IMR-90 (cell line): ENCODE measurements at regions not wholly inside any gene's neighbourhood (a gene's known extent, or its start where the extent isn't known, plus 50 kb on each side); places are given as distances from the start of the nearest gene placed in this dataset.

Experiments
- ATAC-seq: fragments of 200-7000 bp; cut with Tn5 transposase; 2 replicates; pipeline ENCODE4 v1.9.1; 2020; ENCODE audit warnings: low read depth, mild to moderate bottlenecking, moderate library complexity
- BruUV-seq: library from RNA; stranded (reverse); fragments of 400-500 nt; replicated peaks from 2 replicates; lab custom pipeline; 2021; lab: Mats Ljungman, UMichigan
- CTCF ChIA-PET: fragments of 300-600 bp; formaldehyde crosslinking; extraction: SDS; loops from one replicate; lab custom pipeline; 2021; ENCODE audit warnings: antibody characterized with exemption; lab: Yijun Ruan, JAX
- POLR2A ChIA-PET: fragments of 300-600 bp; sonication (Branson Sonifier 250); formaldehyde crosslinking; loops from one replicate; lab custom pipeline; 2022; ENCODE audit warnings: antibody characterized with exemption; ENCODE audit not compliant: unreplicated experiment; lab: Charles Lee
- DNase-seq: peaks from one replicate; pipeline ENCODE4 v3.0.0; 2013
- H2AFZ ChIP-seq: replicated peaks from 2 replicates; pipeline ENCODE3; 2013; ENCODE audit warnings: low read length, mild to moderate bottlenecking; ENCODE audit not compliant: poor library complexity
- H2AK5ac ChIP-seq: 2 replicates; pipeline ENCODE4 v1.6.1; 2013; ENCODE audit warnings: low read depth, low read length, inconsistent platforms
- H2AK9ac ChIP-seq: replicated peaks from 2 replicates; pipeline ENCODE3; 2013; ENCODE audit warnings: mild to moderate bottlenecking, low read depth, low read length, moderate library complexity; ENCODE audit not compliant: poor library complexity
- H2BK120ac ChIP-seq: 2 replicates; pipeline ENCODE4 v1.6.1; 2013; ENCODE audit warnings: low read depth, low read length, inconsistent platforms
- H2BK15ac ChIP-seq: 3 replicates; pipeline ENCODE4 v1.6.1; 2013; ENCODE audit warnings: low read depth, low read length, inconsistent platforms
- H2BK20ac ChIP-seq: 2 replicates; pipeline ENCODE4 v1.6.1; 2013; ENCODE audit warnings: low read depth, mild to moderate bottlenecking, inconsistent platforms, low read length, moderate library complexity
- H2BK5ac ChIP-seq: 2 replicates; pipeline ENCODE4 v1.6.1; 2013; ENCODE audit warnings: mild to moderate bottlenecking, low read depth, low read length, inconsistent platforms; ENCODE audit not compliant: poor library complexity, severe bottlenecking
- H3K14ac ChIP-seq: replicated peaks from 2 replicates; pipeline ENCODE4 v1.6.1; 2013; ENCODE audit warnings: low read depth, low read length, inconsistent platforms
- H3K18ac ChIP-seq: 2 replicates; pipeline ENCODE4 v1.6.1; 2013; ENCODE audit warnings: low read depth, low read length, control low read depth
- H3K23ac ChIP-seq: 2 replicates; pipeline ENCODE4 v1.6.1; 2013; ENCODE audit warnings: low read depth, low read length, inconsistent platforms
- H3K27ac ChIP-seq: 2 replicates; pipeline ENCODE4 v1.5.1; 2013; ENCODE audit warnings: mild to moderate bottlenecking, control low read depth, low read length; ENCODE audit not compliant: insufficient read depth
- H3K27me3 ChIP-seq: 2 replicates; pipeline ENCODE4 v1.6.1; 2013; ENCODE audit warnings: low read length; ENCODE audit not compliant: control insufficient read depth, insufficient read depth
- H3K36me3 ChIP-seq: 2 replicates; pipeline ENCODE4 v1.6.1; 2013; ENCODE audit warnings: low read length, mixed read lengths; ENCODE audit not compliant: control insufficient read depth, insufficient read depth
- H3K4ac ChIP-seq: 2 replicates; pipeline ENCODE4 v1.6.1; 2013; ENCODE audit warnings: low read depth, low read length, inconsistent platforms
- H3K4me1 ChIP-seq: 2 replicates; pipeline ENCODE4 v1.6.1; 2013; ENCODE audit warnings: low read length, mixed read lengths; ENCODE audit not compliant: control insufficient read depth, insufficient read depth
- H3K4me2 ChIP-seq: 2 replicates; pipeline ENCODE4 v1.6.1; 2013; ENCODE audit warnings: low read depth, mild to moderate bottlenecking, control low read depth, low read length, moderate library complexity
- H3K4me3 ChIP-seq: 2 replicates; pipeline ENCODE4 v1.5.1; 2013; ENCODE audit warnings: low read depth, mild to moderate bottlenecking, control low read depth, low read length, moderate library complexity; ENCODE audit not compliant: insufficient read depth
- H3K56ac ChIP-seq: 2 replicates; pipeline ENCODE4 v1.6.1; 2013; ENCODE audit warnings: low read length, inconsistent platforms; ENCODE audit not compliant: insufficient read depth; ENCODE audit errors: extremely low read depth
- H3K79me1 ChIP-seq, 2 experiments: 2 replicates each; pipeline ENCODE4 v1.6.1; 2013; ENCODE audit warnings: low read length in 2 of 2, inconsistent platforms in 1 of 2, low read depth in 1 of 2
- H3K9ac ChIP-seq: 2 replicates; pipeline ENCODE4 v1.6.1; 2013; ENCODE audit warnings: low read depth, low read length, control low read depth
- H3K9me1 ChIP-seq: 2 replicates; pipeline ENCODE4 v1.6.1; 2013; ENCODE audit warnings: low read length, inconsistent platforms; ENCODE audit not compliant: insufficient read depth
- H3K9me3 ChIP-seq: 2 replicates; pipeline ENCODE4 v1.6.1; 2013; ENCODE audit warnings: low read length; ENCODE audit not compliant: control insufficient read depth, insufficient read depth
- H4K20me1 ChIP-seq: 2 replicates; pipeline ENCODE4 v1.6.1; 2013; ENCODE audit warnings: low read length, inconsistent platforms; ENCODE audit not compliant: insufficient read depth
- H4K5ac ChIP-seq: 2 replicates; pipeline ENCODE4 v1.6.1; 2013; ENCODE audit warnings: mild to moderate bottlenecking, low read depth, low read length, control low read depth
- H4K8ac ChIP-seq, 2 experiments: 2 replicates each; pipeline ENCODE4 v1.6.1; 2013; ENCODE audit warnings: low read depth in 2 of 2, low read length in 2 of 2, control low read depth in 1 of 2, inconsistent platforms in 1 of 2
- H4K91ac ChIP-seq: 2 replicates; pipeline ENCODE4 v1.6.1; 2013; ENCODE audit warnings: low read depth, low read length, inconsistent platforms; ENCODE audit not compliant: insufficient read depth
- BHLHE40 ChIP-seq: fragments of 150-350 bp; IDR thresholded peaks from 2 replicates; pipeline ENCODE4 v1.6.1; 2016; ENCODE audit warnings: mild to moderate bottlenecking, low read depth, low read length
- CEBPB ChIP-seq: IDR thresholded peaks from 2 replicates; pipeline ENCODE4 v1.6.1; 2012; ENCODE audit warnings: low read depth, low read length, improper control_type of control experiment
- CHD1 ChIP-seq: IDR thresholded peaks from 2 replicates; pipeline ENCODE4 v1.6.1; 2012; ENCODE audit warnings: low read depth, low read length, improper control_type of control experiment
- CTCF ChIP-seq: conservative IDR thresholded peaks from 2 replicates; pipeline ENCODE4 v1.5.1; 2012; ENCODE audit warnings: mild to moderate bottlenecking, low read depth, low read length, improper control_type of control experiment
- ELK1 ChIP-seq: fragments of 150-350 bp; IDR thresholded peaks from 2 replicates; pipeline ENCODE4 v1.6.1; 2016; ENCODE audit warnings: low read depth, mild to moderate bottlenecking, low read length, moderate library complexity, borderline replicate concordance
- MAFK ChIP-seq: IDR thresholded peaks from 2 replicates; pipeline ENCODE4 v1.6.1; 2012; ENCODE audit warnings: low read depth, low read length, improper control_type of control experiment
- MAZ ChIP-seq: IDR thresholded peaks from 2 replicates; pipeline ENCODE4 v1.6.1; 2012; ENCODE audit warnings: low read depth, mild to moderate bottlenecking, low read length, improper control_type of control experiment, moderate library complexity, borderline replicate concordance
- MXI1 ChIP-seq: IDR thresholded peaks from 2 replicates; pipeline ENCODE4 v1.6.1; 2012; ENCODE audit warnings: low read depth, mild to moderate bottlenecking, low read length, moderate library complexity, borderline replicate concordance
- POLR2A ChIP-seq: IDR thresholded peaks from 2 replicates; pipeline ENCODE4 v1.6.1; 2012; ENCODE audit warnings: mild to moderate bottlenecking, low read depth, low read length
- RAD21 ChIP-seq: IDR thresholded peaks from 2 replicates; pipeline ENCODE4 v1.6.1; 2012; ENCODE audit warnings: low read length, improper control_type of control experiment
- RCOR1 ChIP-seq: IDR thresholded peaks from 2 replicates; pipeline ENCODE4 v1.6.1; 2012; ENCODE audit warnings: mild to moderate bottlenecking, low read length, improper control_type of control experiment; ENCODE audit not compliant: insufficient replicate concordance
- RFX5 ChIP-seq: IDR thresholded peaks from 2 replicates; pipeline ENCODE4 v1.8.0; 2012; ENCODE audit warnings: low read depth, mild to moderate bottlenecking, low read length, moderate library complexity
- SMC3 ChIP-seq: fragments of 150-350 bp; IDR thresholded peaks from 2 replicates; pipeline ENCODE4 v1.6.1; 2016; ENCODE audit warnings: low read depth, mild to moderate bottlenecking, antibody characterized with exemption, low read length, moderate library complexity
- WGBS, 2 experiments: methylation state at CpG; one replicate each; pipeline versions ENCODE4 v1.1.5 to v1.1.7; 2013; ENCODE audit warnings: missing lambda C conversion rate in 2 of 2; ENCODE audit not compliant: insufficient read length in 1 of 2; ENCODE audit errors: extremely low coverage in 2 of 2; 5-methylcytosine and 5-hydroxymethylcytosine counted together
- dilution Hi-C: fragments of 300-500 bp; cut with HindIII; formaldehyde crosslinking; loops from one replicate; pipeline ENCODE4 v1.14.3; 2018; ENCODE audit warnings: low sequenced_read_pairs; ENCODE audit not compliant: unreplicated experiment
- in situ Hi-C: fragments of 300-500 bp; cut with MboI; formaldehyde crosslinking; loops from 3 replicates; pipeline ENCODE4 v1.14.3; 2019; ENCODE audit warnings: low sequenced_read_pairs, inconsistent platforms, mixed read lengths
- intact Hi-C: fragments of 100-400 bp; cut with micrococcal nuclease; formaldehyde crosslinking; loops from 2 replicates; pipeline ENCODE4 v1.10.0; 2022

GRCh38 chr2:44883356-44883755, 58.1 kb upstream of the SIX3 start:
- Histone ChIP-seq H3K79me1 (no peaks in the 10 kb centered on the region), H3K27me3 (peaks cover 14% of the 10 kb centered on the region), H2BK15ac (no peak overlapping the region), H2BK5ac (no peak overlapping the region), H2BK20ac (no peak overlapping the region), H3K4me2 (no peak overlapping the region), H3K9me3 (no peaks in the 10 kb centered on the region), H3K36me3 (no peaks in the 10 kb centered on the region), H2AFZ (no peak overlapping the region), H4K5ac (no peak overlapping the region), H3K23ac (no peak overlapping the region), H2AK5ac (no peak overlapping the region), H3K4me3 (no peak overlapping the region), H2AK9ac (no peak overlapping the region), H3K18ac (no peak overlapping the region), H4K20me1 (no peaks in the 10 kb centered on the region), H4K8ac (no peak overlapping the region), H3K9me1 (no peaks in the 10 kb centered on the region), H3K27ac (no peak overlapping the region), H3K14ac (no peak overlapping the region), H3K9ac (no peak overlapping the region), H3K4ac (no peak overlapping the region), H3K56ac (no peak overlapping the region), H3K4me1 (no peaks in the 10 kb centered on the region), H4K91ac (no peak overlapping the region), H2BK120ac (no peak overlapping the region)
- dilution Hi-C loops (no loop called here), intact Hi-C loops (no loop called here), in situ Hi-C loops (no loop called here)
- CTCF ChIA-PET, result no interaction called here
- no TSS peak for BruUV-seq
- ATAC-seq (no peak), DNase-seq (no peak)
- no peak for TF ChIP-seq MXI1
- TF ChIP-seq BHLHE40, result no peak
- TF ChIP-seq CTCF, result no peak
- TF ChIP-seq RCOR1, result no peak
- TF ChIP-seq MAFK, result no peak
- no peak for TF ChIP-seq RFX5
- TF ChIP-seq CHD1, result no peak
- TF ChIP-seq POLR2A, result no peak
- TF ChIP-seq CEBPB, result no peak
- TF ChIP-seq ELK1, result no peak
- TF ChIP-seq MAZ, result no peak
- TF ChIP-seq RAD21, result no peak
- TF ChIP-seq SMC3, result no peak
- POLR2A ChIA-PET, result no interaction called here
- WGBS, 2 experiments, result 32% methylated on average over 3 of the region's 4 CpGs; no CpG with 5 or more reads in 1 of the 2 experiments
